GM21447 (cell line): ENCODE measurements at regions not wholly inside any gene's neighbourhood (a gene's known extent, or its start where the extent isn't known, plus 50 kb on each side); places are given as distances from the start of the nearest gene placed in this dataset.

Experiments used
- ATAC-seq: cut with Tn5 transposase; IDR thresholded peaks from one replicate; pipeline ENCODE4 v1.9.1; 2021; ENCODE audit not compliant: unreplicated experiment

DNA sequence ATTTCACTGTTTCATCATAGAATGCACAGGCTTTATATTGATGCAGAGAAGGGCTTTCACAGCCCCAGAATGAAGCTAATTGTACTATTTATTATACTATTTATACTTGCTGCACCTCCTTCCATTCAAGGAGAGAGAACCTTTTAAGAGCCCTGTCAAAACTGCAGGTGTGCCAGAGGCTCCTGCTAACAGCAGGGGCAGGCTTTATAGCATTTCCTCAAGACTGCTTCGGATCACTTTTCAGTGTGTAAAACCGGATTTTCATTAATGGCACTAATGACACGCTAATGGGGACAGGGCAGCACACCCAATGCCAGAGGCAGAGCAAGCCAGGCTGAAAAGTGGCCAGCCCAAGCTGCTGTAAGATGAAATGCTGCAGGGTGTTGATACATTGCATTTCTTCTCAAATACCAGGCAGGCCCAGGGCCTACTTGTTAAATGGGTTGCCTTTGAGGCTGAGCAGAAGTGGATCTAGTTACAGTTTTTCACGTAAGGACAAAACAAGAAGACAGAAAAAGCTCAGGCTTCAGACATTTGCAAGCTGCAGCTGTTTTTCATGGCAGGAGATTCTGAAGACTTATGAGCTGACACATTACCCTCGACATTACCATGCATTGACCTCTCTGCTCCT is 487.7 kb upstream of the BTBD3 start:
- no peak for ATAC-seq

DNA sequence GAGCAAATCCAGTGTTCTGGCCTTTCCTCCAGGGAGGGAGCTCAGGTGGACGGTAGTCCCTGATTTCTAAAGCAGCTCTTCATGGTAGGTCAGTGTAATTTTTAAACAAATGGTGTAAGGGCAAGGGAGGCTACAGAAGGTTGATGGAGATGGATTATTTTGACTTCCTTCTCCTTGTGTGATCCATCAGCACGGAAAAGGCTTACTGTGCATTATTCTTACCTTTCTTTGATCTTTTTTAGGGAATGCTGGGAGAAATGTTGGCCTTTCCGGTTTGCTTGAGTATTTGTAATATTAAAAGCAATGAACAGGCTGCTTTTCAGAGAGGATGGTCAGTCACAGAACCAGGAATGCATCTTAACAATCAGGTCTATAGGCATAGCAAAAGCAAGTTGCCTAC is 487.0 kb upstream of the BTBD3 start:
- no peak for ATAC-seq

DNA sequence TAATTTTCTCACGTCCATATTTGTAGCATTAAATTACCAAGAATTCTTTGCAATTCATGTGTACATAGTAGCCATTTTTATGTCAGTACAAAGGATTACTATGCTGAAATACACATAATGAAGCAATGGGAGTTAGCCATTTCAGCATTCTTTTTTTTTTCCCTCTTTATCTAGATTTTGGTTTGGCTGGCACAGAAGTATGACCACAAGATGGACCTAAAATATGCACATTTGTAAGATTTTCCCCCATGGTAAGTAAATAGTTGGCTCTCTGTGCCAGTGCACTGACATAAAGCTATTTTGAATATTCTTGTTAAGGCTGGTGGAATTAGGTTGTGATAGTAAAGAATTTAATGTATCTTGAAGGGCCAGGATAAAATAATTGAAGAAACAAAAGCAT is 486.1 kb upstream of the BTBD3 start:
- no peak for ATAC-seq

DNA sequence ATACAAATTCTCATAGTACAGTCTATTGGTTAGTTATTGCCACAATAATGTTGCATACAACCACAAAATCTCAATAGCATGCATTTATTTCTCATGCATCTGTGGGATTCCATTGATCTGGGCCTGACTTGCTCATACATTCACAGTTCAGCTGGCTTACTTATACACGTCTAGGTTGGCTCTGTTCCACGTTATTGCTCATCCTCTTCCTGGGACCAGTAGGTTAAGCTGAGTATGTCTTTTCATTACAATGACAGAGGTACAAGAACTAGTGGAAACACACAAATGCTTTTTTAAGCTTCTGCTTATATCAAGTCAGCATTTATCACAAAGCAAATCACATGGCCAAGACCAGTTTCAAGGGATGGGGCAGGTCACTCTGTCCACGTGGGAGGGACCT is 485.3 kb upstream of the BTBD3 start:
- ATAC-seq, result no peak

DNA sequence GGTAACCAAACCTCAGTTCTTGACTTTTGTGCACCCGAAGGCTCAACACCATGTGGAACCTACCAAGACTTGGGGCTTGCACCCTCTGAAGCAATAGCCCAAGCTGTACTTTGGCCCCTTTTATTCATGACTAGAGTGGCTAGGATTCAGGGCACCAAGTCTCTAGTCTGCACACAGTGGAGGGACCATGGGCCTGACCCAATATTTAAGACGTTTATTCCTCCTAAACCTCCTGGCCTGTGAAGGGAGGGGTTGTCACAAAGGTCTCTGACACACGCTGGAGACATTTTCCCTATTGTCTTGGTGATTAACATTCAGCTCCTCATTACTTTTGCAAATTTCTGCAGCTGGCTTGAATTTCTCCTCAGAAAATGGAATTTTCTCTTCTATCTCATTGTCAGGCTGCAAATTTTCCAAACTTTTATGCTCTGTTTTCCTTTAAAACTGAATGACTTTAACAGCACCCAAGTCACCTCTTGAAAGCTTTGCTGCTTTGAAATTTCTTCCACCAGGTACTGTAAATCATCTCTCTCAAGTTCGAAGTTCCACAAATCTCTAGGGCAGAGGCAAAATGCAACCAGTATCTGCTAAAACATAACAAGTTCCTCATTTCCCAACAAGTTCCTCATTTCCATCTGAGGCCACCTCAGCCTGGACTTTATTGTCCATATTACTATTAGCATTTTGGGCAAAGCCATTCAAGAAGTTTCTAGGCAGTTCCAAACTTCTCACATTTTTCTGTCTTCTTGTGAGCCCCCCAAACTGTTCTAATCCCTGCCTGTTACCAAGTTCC is 481.4 kb upstream of the BTBD3 start:
- ATAC-seq, result no peak

DNA sequence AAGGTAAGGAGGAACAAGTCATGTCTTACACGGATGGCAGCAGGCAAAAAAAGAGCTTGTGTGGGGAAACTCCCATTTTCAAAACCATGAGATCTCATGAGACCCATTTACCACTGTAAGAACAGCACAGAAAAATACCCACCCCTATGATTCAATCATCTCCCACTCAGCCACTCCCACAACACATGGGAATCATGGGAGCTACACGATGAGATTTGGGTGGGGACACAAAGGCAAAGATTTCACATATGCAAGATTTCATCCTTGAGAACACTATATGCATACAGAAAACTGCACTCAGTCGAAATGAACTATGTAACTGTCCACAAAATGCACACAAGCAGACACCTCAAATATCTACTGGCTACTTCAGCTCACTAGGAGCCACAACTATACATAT is 480.6 kb upstream of the BTBD3 start:
- no peak for ATAC-seq

DNA sequence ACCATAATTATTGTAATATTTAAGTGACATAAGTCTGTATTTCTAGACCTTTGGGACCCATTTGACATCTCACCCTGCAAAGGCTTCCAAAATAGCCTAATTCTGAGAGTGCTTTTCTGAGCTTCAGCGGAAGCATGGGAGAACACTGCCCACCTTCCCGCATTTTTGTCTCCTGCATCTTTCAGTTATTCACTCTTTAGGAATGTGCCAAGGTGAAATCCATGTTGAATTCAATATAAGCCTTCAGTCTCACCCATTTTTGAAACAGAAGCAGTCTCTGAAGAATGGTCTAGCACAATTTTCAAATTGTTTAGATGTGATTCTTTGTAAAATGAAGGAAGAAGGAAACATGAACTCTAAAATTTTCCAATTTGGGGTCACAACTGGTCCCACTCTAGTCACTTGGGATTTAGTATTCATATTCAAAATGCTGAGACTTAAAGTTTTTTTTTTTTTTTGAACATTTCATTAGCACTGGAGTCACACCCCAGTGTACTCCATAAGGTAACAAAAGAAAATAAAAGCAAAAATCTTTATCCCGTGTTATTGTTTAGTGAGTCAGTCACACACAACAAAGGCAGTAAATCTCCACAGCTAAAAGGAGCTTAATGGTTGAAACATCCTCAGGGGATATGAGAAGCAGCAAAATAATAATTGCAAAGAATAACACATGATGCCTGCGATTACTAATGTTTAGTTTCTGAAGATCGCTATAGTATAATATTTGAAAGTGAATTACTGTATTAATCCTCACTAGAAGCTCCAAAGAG is 479.9 kb upstream of the BTBD3 start:
- no peak for ATAC-seq

DNA sequence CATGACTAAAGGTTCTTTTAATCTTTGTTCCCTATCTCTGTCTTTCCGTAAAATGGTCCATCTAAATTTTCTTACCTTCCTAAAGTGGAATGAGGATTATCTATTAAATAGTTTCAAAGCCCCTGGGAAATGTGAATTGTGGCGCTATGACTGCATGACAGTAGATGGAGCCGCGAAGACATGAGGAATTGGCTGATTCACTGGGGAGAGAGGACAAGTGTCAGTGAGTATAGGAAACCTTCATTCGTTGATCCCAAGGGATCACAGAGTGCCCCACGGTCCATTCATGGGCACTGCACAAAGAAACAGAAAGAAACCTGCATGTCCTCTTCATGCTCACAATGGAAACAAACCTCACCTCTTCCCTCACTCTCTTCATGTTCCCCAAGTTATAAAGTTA is 479.3 kb upstream of the BTBD3 start:
- ATAC-seq, result no peak

DNA sequence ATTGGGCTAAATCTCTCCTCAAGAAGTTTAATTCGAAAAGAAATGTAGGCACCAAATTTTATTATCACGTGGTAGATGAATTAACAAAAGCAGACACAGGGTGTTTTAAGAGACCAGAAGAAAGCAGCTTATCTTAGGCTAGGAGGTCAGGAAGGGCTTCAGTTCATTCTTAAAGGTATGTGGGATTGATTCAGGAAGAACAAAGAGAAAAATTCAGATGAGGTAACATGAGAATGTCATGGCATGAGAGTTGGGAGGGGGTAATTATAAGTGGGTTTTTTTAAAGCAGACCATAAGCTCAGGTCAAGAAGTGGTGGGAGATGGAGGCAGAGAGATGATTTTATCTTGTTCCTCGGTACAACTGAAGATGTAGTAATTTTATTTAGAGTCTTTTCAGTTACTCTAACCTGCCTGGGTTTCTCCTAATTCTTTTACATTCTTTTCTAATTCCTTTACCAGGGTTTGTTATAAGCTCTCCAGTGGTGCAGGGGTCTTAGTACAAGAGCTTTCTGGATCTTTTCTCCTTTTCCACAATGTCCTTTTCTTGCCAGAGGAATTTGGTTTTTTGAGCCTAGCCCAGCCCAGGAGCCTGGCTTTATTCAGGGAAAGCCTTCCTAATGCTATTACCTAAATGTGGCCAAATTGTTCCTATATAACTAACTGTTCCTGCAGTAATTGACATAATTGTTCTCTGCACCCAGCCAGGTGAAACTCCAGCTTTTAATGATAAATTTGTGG is 474.1 kb upstream of the BTBD3 start:
- no peak for ATAC-seq

DNA sequence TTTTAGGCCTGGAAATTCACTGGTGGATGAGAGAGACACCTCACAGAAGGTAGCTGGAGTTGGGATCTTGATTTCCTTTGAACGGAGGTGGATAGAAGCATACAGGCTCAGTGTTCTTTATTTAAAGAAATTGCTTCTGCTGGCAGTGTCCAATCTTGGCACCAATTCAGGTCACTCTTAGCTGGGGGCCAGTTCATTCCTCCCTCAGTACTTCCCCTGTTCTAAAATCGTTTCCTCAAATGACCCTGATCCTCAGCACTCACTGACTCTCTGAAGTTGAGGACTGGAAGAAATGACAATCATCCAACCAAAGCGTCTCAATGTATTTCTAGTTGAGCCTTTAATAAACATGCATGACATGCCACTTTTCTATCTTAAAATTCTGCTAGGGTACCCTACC is 472.5 kb upstream of the BTBD3 start:
- no peak for ATAC-seq

DNA sequence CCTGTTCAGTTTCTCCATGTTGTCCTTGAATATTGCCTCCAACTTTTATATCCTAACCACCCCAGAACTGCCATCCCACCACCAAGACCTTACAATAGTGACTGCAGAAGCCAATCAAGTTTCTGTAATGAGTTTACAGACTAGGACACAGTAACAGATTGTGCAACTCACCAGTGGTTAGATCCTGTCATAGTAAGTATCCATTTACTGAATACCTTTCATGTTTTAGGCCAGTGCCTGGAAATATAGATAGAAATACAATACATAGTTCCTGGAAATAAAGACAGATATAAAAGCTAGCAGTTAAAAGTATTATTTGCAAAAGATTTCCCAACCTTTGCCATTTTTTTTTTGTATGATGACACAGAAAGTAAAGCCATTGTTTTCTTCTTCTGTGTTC is 471.8 kb upstream of the BTBD3 start:
- no peak for ATAC-seq

DNA sequence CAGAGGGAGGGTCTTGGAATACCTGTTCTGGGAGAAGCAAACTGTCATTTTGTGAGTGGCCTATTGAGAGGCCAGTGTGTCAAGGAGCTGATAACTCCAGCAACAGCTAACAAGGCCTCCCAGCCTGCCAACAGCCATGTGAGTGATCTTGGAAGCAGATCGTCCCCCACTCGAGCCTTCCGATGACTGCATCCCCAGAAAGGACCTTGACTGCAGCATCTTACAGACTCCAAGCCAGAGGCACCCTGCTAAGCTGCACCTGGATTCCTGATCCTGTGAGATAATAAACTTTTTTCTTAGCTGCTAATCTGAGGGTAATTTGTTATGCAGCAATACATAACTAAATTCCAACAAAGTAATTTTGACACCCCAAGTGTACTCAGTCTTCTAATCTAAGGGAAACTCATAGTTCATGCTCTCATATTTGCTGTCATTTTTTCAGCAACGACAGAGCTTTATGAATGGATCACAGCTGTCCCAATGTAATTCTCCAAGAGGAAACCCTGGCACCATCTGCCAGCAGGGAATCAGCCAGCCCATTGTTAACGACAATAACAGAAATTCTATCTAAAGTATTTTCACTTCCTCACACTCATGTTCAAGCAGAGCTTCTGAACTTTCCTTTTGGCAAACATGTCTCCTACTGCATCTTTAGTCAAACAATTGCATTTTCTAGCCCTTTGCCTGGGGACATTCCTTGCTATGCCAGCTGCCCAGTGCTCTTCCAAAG is 470.2 kb upstream of the BTBD3 start:
- no peak for ATAC-seq

DNA sequence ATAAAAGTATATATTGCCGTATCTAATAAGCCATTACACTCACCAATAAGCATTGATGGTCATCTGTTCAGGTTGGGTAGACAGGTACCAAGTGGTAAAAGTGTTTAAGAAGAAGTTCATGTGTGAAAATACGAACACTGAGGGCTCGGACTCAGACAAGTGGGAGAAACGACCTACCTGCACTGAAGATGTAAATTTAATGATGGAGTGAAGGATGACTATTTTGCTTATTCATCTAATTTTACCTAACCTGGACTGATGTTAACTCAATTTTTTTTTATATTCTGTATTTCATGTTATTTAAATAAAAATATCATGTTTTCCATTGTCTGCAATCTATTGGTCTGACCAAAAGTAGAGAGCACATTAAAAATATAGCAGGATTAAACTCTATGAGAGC is 469.1 kb upstream of the BTBD3 start:
- no peak for ATAC-seq

DNA sequence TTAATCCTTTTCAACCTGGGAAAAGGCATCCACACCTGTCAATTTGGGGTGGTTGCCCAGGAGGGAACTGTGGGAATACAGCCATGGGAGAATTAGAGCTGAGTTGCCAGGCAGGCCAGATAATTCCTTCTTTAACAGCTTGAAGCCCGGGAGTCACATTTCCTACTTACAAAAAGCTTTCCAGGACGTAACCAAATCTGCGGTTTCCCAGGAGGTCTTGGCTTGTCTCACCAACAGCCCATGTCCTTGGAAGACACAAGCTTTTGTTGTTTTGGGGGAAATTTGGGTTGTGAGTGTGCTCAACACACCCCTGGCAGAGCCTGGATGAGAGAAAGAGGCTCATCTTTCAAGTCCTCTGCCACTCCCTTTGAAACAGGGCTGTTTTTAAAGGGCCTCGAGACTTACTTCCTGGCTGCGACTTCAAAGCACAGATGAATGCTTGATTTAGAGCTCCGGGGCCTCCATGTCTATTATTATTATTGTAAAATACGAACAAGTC is 465.9 kb upstream of the BTBD3 start:
- ATAC-seq, result no peak

DNA sequence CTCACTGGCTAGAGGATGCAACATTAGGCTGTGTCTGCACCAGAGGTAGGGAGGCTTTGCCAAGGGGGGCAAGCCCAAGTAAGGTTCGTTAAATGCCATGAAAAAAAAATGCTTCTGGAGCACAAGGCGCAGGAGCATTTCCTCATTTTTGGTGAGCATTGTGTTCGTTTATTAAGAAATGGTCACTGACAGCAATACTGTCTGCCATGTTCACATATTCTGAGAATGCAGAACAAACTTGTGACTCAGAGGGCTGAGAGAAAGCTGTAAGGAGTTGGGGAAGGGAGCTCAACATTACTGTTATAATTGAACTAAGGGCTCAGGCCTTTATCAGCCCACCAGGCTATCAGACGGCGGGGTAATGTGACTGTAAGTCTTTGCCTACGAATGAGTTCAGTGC is 465.4 kb upstream of the BTBD3 start:
- ATAC-seq, result no peak

DNA sequence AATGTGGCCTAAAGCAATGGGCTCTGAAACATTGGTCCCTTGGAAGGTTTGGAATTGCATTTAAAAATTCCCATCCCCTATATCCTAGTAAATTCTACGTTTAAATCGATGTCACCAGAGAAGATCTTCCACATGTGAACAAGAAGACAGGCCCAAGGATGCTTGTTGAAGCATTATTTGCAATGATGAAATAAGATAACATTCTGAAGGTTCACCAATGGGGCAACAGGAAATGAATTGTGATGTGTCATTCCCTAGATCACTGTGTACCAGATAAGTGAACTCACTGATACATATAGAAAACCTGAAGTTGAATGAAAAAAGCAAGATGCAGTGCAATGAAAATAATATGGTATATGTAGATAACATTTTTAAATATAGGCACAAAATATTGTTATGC is 464.3 kb upstream of the BTBD3 start:
- ATAC-seq, result no peak

DNA sequence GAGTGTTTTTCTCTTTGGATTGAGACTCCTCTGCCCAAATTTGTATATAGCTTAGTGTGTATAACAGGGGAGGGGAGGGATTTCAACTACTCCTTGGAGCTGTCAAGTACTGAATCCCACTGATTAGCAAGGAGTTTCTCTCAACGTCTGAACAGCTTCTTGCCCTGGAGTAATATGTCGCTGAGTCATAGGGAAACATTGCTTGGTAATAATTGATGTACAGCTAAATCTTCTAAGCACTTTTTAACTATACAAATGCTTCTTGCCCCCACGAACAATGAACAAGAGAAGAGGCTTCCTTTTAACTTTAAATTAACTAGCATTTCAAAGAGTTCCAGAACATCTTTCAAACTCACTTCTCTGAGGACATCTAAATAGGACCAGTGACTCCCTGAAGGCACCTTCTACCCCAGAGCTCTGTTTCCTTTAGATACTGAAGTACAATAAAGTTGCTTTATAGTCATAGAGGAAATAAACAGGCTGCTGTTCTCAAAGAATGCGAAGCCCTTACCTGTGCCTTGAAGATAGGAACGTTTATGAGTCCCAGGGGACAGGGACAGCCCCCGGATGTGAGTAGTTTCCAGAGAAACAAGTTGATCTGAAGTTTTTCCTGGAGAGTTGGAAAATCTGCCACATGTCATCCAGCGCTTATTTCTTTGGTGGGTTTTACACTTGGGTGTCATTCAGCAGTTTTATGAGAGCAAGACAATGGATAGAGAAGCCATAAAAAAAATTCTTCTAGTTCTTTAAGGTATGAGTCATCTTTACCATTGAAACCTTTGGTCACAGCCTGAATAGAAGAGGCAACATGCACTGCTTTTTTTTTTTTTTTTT is 462.5 kb upstream of the BTBD3 start:
- no peak for ATAC-seq

DNA sequence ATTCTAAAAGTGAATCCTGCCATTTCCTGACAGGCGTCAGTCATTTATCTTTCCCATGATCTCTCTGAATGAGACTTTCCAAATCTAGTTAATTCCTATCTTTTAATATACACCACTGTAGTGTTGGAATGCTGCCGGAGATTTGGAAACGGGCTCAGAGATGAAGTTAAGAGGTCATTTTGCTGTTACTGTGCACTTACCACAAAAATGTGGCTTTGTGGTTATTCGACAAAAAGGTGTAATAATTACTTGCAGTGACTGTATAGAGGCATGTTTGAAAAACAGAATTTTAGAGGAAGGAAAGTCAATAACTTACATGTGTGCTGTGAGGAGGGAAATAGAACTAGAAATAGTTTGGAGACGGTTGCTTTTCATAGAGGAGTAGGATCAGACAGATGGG is 460.2 kb upstream of the BTBD3 start:
- no peak for ATAC-seq

DNA sequence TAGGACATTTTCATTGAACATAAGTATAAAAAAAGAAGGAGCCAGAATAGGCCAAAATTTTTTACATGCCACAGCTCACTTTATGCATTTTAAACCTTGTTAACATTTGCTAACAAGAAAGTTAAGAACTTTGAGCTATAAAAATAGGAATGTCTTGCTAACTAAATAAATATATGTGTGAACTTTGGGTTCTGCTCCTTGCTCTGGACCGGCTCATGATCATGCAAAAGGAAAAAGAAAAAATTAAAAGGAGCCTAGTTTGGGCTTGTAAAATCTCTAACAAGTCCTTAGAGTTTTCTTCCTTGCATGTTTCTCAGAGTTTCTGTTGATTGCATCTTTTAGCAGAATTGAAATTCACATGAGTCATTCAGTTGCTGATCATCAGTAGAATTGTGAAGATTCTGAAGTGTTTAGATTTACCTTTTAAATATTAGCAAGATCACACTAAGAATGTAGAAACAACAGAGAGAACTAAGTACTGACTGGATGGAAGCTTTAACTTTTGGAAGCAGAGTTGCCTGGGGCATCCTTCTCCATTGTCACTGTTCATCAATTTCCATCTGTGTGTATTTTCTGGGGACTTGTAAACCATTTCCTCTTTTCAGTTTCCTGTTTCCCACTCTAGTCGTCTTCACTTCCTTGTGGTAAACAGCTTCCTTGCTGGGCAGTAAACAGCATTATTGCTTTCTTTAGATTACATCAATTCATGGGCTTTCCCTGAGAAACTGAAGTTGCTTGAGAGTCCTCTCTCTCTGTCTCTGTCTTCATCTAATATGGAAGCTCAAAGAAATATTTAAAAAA is 458.4 kb upstream of the BTBD3 start:
- no peak for ATAC-seq
